Tibial nerve (tissue), 4 donors: ENCODE measurements at regions not wholly inside any gene's neighbourhood (a gene's known extent, or its start where the extent isn't known, plus 50 kb on each side); places are given as distances from the start of the nearest gene placed in this dataset.

ENCODE experiments used
- CTCF ChIP-seq, 5 experiments: fragments of 200-600 bp in 3 of 5; fragments of 450-650 bp in 2 of 5; sonication (generic) in 3 of 5; IDR thresholded peaks; one replicate each; pipeline ENCODE4 v1.5.1; 2016 to 2019; ENCODE audit warnings: antibody characterized with exemption in 5 of 5, mild to moderate bottlenecking in 3 of 5, moderate library complexity in 2 of 5
- EP300 ChIP-seq, 2 donors: sonication (generic); formaldehyde crosslinking; IDR thresholded peaks; one replicate each; pipeline ENCODE4 v1.6.1; 2017; ENCODE audit warnings: antibody characterized with exemption in 2 of 2, mild to moderate bottlenecking in 1 of 2
- POLR2A ChIP-seq, 2 donors: fragments of 450-650 bp; IDR thresholded peaks; one replicate each; pipeline ENCODE4 v1.6.1; 2017; ENCODE audit warnings: antibody characterized with exemption in 2 of 2, mild to moderate bottlenecking in 2 of 2, moderate library complexity in 2 of 2

GRCh38 chrX:147739196-147739595 is 172.5 kb upstream of the FMR1 start:
- TF ChIP-seq POLR2A (IDR thresholded peaks at IDR 0.05) (no peak), CTCF (IDR thresholded peaks at IDR 0.05) (no peak), EP300 (IDR thresholded peaks at IDR 0.05) (no peak)
